HG03045 (cell line): ENCODE measurements at regions not wholly inside any gene's neighbourhood (a gene's known extent, or its start where the extent isn't known, plus 50 kb on each side); places are given as distances from the start of the nearest gene placed in this dataset.

Experiments used
- ATAC-seq: cut with Tn5 transposase; IDR thresholded peaks from one replicate; pipeline ENCODE4 v1.9.1; 2021; ENCODE audit warnings: mild to moderate bottlenecking, moderate library complexity; ENCODE audit not compliant: unreplicated experiment

DNA sequence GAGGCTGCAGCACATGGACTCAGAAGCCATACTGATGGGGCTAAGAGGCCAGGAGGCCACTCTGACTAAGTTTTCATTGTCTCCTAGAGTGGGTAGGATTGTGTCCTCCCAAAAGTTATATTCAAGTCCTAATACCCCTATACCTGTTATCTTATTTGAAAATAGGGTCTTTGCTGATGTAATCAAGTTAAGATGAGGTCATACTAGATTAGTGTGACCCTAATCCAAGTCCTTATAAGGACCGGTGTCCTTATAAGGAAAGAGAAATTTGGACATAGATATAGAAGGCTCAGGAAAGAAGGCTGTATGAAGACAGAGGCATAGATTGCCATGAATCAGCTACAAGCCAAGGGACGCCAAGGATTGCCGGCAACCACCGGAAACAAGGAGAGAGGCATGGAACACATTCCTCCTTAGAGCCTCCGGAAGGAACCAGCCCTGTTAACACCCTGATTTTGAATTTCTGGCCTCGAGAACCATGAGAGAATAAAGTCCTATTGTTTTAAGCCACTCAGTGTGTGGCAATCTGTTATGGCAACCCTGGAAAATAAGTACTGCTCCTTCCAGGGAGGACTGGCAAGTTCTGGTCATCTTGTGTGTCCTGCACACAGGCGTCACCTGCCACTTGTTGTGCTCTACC, 157.0 kb downstream of the EMX2 start:
- ATAC-seq: no peak

DNA sequence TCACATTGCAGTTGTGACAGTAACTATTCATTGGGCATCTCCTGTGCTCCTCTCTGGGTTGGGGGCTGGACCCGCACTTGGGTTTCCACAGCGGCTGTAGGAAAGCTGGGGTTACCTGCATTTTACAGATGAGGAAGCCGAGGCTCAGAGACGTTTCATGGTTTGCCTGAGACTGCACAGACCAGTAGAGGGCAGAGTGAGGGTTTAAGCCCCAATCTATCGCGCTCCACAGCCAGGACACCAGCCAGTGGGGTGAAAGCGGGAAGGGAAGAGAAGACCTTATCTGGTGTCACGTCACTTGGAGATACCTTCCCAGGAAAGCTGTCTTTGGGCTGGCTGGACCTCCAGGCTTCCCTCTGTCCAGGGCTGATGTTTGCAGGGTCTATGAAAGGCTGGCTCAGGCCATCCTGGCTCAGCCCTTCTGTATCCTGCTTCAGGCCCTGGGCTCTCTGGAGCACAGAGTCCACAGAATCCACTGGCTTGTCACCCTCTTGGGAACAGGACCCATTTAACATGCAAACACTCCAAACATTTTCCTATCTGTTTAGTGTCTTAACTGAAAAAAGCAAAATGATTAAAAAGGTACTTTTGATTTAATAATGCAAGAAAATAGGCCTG, 167.7 kb downstream of the EMX2 start:
- no peak for ATAC-seq

DNA sequence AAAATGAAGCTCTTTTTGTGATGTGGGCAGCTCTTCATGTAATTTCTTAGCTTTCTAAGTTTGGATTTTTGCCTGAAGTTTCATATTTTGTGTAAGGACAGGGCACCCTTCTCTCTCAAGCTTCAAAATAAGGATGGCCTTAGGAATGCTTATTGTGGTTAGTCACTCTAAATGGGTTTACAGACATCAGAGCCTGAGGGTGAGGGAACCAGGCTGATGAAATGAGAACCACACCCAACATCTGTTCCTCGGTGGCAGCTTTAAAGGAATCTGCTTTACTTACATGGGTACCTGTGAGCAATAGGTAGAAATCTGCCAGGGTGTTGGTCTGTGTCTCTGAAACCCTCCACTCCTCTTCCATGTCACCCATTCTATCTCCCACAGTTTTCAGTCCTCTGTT, 174.3 kb downstream of the EMX2 start:
- no peak for ATAC-seq

DNA sequence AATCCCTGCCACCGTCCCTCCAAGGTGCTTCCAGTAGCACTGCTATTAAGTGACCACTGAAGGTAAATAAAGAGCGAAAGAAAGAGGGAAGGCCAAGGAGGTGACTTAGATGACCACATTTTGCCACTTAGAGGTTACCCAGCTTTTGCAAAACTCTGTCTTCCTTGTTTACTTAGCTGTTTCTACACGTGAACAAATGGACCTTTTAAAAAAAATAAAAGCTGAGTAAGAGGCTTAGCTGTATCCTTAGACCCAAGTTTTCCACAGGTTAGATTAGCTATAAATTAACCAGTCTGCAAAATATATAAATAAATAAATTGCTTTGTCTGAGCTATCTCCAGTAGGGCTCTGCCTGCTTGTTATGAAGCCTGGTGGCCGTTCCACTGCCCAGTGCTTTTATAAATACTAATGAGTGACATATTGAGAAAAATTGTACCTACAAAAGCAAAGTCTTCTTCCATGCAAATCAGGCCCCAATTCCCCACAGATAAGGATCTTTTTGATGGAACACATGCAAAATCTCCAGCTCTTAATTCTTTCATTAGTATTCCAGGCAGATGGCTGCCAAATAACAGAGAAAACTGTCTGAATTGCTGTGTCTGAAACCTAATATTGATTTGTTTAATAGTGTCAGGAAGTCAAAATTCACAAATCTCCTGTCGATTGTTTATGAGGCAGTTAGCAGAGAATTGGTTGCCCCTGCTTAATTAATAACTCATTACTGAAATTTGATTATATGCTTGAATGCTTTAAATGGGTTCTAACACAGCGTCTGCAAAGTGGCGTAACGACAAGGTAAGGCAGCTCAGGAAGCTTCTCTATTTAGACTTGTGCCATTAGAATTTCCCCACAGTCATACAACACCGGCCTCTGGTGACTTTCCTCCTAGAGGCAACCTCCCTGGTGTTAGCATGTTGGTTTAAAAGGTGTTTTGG, 176.7 kb downstream of the EMX2 start:
- no peak for ATAC-seq

DNA sequence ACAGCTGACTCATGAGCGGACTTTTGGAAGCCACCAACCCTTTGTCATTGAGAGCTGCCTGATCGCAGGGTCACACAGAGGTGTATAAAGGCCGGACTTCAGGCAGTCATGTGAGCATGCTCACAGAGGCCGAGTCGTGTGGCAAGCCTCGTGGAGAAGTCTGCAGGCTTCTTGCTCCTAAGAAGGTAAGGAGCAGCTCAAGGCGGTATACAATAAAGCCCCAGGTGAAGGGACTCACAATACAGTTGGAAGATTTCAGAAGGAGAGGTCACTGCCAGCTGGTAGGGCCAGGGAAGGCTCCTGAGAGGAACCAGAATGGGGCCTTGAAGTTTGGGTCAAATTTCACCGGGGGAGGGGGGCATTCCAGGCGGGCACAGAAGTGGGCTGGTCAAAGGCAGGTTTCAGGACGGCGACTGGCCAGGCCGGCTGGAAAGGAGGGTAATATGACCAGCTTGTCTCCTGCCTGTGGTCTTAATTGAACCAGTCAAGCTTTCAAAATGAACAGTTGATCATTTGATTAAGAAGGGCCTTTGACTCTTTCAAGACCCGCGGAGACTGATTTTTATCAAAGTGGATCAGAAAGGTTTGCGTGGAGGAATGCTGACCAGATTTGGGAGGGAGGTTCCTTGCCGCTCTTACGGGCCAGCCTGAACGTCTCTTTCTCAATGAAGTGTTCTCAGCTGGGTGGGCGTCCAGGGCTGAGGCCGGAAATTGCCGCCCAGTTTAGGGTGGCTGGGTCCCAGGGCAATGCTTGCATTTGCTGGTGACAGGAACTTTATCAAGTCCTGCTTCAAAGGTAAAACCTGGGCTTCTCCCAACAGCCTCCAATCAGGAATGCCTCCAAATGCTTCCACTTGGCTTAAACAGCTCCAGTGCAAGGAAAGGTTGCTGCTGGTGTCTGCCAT, 178.6 kb downstream of the EMX2 start:
- no peak for ATAC-seq

DNA sequence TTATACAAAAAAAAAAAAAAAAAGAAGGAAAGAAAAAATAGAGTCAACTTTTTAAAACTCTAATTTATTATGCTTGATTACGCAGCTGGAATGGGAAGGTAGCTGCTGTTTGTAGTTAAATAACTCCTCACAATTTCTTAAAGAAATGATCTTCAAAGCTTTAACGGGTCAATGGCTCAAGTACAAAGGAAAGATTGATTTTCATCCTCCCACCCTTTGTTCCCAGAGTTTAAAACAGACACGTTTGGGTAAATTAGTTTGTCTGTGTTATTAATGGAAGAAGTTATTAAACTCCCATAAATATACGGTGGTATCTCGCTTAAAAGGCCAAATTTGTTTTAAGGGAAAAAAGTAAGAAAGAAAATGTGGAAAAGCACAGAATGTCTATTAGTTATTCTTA, 179.3 kb downstream of the EMX2 start:
- ATAC-seq: no peak

DNA sequence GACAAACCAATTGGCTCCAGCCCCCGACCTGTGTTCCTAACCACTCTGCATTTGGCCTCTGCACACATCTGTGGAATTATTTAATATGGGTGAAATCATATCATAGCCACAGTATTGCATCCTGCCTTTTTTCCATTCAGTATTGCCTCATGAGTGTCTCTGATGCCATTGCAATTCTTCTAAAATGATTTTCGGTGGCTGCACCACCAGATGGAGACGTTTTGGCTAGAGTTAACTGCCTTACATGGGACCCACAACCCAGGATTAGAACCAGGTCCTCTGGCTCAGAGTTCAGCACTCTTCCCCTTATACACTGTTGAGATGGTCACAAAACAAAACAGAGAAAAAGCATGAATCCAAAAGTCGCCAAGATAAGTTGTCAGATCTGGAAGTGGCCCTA, 180.8 kb downstream of the EMX2 start:
- no peak for ATAC-seq

DNA sequence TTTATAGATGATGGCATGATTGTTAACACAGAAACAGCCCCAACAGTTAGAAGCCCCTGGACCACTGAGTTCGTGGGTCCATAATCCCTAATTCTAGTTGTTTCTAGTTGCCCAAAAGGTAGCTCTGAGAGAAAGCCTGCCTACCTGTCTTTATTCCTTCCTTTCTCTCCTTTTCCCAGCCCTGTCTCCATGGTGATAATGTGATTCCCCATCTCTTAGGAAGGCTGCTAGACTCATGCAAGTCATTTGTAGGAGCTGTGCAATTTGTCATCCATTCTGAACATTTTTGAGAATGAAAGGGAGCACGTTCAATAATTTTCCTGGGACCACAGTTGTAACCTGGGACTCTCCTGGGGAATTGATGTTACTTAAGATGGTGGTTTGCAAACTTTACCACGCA, 183.4 kb downstream of the EMX2 start:
- ATAC-seq: no peak

DNA sequence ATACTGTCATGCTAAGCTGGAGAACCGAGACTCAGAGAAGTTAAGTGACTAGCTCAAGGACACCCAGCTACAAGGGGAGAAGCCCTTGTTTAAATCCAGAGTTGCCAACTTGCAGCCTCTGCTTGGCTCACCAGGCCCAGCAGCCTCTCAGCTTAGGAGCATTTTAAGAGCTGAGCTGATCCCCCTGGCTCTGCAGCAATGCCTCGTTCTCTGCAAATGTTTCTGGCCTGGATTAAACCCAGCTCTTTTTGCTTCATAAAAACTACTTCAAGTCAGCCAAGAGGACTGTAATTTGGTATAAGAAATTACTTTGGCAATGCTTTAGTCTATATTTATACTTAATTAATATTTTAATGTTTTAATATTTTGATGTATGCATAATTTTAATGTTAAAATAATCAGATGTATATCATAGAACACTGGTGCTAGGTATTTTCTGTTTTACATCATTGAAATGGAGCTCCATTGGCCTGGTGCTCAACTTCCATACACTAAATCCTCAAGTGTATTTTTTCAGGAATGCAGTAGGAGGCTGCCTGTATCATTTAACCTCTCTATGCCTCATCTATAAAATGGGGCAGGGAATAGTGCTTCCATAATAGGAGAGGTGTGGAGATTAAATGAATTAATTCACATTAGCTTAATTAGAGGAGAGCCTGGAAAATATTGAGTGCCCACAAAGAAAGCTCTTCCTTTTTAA, 184.2 kb downstream of the EMX2 start:
- ATAC-seq: no peak

DNA sequence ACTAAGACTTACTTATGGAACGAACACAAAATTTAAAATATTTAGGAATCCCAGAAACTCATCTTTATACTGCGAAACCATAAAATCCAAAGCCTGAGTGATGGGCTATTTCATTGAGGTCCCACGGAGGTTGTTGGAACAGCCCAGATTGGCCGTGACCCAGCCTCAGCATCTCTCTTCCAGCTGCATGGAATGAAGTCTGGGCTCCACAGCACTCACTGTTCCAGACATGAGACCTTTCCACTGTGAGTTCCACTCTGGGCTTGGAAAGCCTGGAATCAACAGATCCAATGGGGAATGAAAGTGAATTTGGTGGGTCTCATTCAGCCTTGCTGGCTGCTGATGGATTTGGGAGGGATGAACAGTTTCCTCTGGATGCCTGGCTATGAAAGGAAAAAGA, 184.9 kb downstream of the EMX2 start:
- ATAC-seq: no peak

DNA sequence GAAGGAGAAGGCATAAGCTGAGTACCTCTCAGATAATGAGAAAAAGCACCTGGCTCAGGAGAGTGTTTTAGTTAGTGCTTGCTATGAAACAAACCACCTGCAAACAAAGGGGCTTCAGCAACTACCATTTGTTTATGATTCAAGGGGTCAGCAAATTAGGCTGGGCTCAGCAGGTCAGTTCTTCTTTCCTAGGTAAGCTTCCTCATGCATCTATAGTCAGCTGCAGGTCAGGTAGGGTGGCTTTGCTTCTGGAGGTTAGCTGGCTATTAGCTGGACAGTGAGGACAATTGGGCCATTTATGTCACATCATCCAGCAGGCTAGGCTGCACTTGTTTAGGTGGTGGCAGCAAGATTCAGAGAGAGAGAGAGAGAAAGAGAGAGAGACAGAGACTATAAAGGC, 185.5 kb downstream of the EMX2 start:
- ATAC-seq: no peak

DNA sequence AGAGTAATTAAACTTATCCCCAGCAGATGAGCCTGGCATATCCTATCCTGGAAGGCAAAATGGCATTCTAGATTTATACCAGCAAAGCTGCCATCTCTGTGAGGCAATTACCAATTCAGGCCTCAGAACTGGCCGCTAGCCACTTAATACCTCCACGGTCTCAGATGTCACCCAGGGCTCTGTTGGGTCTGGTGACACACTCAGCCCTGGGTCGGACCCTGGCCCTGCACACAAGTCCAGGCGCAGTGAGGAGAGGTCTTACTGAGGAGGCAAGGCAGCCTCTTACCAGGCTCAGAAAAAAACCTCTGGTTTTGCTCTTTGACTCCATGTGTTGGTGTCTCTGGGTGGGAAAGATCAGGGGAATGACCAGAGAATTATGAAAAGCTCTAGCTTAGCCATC, 186.6 kb downstream of the EMX2 start:
- ATAC-seq: no peak

DNA sequence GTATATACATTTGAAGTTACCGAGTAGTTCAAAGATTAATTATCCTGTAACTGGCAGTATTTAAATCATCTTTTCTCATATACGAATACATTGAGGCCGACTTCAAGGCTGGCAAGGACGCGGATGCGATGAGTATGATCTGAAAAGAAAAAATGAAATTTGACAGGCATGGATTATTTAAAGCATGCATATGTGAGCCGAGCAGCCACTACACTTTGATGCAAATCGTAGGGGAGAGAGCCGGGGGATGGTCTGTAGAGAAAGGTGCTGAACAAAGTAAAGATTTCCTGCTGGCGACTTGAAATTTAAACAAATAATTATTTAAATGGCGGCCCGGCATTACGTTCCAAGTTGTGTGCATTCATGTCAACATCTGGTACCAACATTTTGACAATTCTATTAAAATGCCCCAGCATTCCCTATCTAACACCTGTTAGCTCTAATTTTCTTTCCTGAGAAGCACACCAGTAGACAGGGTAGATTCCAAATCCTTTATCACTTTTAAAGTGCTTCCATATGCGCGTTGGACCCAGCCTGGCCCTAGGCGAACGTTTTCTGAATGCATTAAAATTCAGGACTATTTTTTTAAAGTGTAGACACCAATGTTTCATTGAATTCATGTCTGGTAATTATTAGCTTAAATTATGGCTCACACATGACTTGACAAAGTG, 188.7 kb downstream of the EMX2 start:
- ATAC-seq: no peak

DNA sequence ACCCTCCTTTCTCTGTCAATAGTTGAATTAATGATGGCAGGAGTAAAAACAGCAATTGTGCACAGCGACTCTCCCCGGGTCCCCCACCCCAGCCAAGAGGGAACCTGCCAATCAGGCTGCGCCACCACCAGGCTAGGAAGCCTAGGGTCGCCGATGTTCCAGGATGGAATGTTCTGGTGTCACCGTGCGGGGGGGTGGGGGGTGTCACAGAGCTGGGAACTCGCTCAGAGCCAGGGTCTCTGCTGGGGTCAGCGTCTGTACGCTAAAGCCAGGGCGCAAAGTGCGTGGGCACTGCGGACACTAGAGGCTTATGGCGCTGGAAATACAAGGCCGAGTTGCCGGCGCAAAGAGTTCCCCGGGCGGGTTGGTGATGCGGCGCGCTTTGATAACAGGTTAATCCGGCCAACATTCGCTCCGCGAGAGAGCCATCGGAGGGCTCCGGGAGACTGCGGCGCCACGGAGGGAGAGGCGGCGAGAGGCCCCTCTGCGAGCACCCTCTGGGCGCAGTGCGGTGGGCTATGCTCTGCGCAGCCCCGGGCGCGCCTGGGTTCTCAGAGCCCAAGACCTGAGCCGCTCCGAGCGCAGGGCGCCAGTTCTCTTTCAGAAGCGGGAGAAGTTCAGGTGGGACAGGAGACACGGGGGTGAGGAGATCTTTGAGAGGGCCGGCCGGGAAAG, 192.3 kb downstream of the EMX2 start:
- no peak for ATAC-seq

DNA sequence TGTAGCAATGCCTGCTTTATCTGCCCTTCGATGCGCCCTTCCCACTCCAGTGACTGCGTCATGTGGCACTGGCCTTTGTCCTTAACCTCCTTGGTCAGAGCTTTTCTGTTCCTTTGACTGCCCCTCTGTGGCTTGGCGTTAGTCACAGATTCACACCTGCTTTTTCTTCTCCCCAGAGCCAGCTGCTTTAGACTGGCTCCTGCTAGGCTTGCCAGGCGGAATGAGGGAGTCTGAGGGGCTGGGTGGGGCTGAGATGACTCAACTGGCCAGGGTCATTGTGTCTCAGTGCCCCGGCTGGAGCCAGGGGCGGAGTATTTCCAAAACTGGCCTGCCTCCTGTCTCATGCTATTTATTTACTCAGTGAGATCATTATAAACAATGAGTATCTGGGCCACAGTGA, 194.1 kb downstream of the EMX2 start:
- ATAC-seq: no peak

DNA sequence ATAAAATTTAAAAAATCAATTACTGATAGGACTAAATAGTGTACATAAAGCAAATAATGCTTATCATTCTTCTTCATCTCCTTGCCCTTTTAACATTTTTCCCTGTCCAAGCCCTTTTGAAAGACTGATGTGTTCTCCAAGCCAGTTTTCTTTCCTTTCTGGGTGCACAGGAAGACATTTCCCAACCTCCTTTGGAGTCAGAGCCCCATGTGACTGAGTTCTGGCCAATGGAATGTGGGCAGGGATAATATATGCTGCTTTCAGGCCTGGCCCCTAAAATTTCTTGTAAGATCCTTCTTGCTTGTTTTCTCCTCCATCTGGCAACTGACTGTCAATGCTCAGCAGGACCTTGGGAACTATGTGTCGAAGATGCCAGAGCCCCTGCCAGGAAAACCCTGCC, 197.5 kb downstream of the EMX2 start:
- ATAC-seq: no peak

DNA sequence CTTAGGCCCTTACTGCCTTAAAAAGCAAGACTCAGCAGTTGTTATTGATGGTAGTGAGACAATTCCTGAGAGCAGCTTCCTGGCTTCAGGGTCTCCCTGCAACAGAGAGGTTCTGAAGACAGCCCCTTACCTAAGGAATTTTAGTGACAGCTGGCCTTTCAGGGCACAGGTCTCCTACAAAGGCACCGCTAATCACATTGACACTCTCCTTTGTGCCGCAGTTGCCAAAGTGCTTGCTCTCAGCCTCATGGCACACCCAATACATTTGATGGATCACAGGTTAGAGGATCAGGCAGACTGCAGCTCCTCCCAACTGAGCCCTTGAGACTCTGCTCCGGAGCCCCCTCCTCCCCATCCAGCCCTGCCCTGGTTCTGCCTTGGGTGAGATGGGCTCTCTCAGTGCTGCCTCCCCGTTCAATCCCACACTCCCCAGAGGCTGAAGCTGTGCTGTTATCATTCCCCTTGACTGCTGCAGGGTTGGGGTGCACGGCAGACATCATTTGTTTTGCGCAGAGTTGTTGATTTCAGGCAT, 198.2 kb downstream of the EMX2 start:
- ATAC-seq: no peak

DNA sequence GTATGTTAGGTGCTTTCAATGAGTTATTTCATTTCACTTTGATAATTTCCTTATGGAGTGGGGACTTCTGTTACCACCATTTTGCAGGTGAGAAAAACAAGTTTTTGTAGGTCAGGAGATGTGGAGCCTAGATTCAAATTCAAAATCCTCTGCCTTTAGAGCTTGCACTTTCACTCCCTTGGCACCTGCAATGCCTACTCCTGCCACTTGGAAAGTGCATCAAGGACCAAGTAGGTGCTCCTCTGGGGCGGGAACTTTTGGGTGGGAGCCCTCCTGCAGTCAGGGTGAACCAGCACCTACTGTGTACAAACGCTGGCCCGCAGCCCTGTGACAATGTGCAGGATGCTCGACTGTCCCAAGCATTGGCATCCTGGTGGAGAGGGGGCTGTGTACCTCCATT, 199.0 kb downstream of the EMX2 start:
- ATAC-seq: no peak

DNA sequence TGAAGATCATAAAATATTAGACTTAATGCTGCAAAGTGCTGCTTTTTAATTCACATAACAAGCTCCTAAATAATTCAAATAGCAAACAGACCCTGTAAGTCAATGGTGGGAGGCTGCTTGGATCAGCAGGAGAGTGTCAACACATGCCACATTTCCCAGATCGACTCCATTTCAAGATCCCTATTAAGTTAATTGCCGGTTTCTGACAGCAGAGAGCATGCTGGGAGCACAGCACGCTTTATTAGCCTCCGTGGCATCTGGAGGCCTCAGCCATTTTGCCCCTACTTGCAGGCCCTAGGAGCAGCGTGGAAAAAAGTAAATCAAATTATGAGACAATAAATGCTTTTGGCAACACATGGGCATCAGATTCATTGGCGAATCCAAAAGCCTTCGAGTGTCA, 201.0 kb downstream of the EMX2 start:
- no peak for ATAC-seq
